GM12892 (cell line): ENCODE measurements at regions not wholly inside any gene's neighbourhood (a gene's known extent, or its start where the extent isn't known, plus 50 kb on each side); places are given as distances from the start of the nearest gene placed in this dataset.

Experiments
- POLR2A ChIP-seq: IDR thresholded peaks from 2 replicates; pipeline ENCODE4 v1.6.1; 2011; ENCODE audit warnings: low read depth, low read length, control low read depth
- POLR2AphosphoS5 ChIP-seq: IDR thresholded peaks from 2 replicates; pipeline ENCODE4 v1.6.1; 2011; ENCODE audit warnings: low read depth, low read length, control low read depth

DNA sequence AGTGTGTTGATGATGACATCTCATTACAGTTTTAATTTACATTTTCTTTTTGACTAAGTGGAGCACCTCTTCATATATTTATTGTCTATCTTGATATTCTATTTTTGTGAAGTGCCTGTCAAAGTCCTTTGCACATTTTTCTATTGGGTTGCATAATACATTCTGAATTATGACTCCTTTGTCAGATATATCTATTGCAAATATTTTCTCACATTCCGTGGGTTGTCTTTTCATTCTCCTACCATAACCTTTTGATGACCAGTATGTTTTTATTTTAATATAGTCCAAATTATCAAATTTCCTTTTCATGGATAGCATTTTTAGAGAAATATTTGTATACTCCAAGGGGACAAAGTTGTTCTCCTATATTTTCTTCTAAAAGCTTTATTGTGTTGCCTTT is 126.4 kb downstream of the PJA1 start:
- TF ChIP-seq POLR2AphosphoS5 (no peak), POLR2A (no peak)
